HG03103 (cell line): ENCODE measurements at regions not wholly inside any gene's neighbourhood (a gene's known extent, or its start where the extent isn't known, plus 50 kb on each side); places are given as distances from the start of the nearest gene placed in this dataset.

Experiments
- ATAC-seq: cut with Tn5 transposase; IDR thresholded peaks from one replicate; pipeline ENCODE4 v1.9.1; 2021; ENCODE audit warnings: low read depth; ENCODE audit not compliant: unreplicated experiment

DNA sequence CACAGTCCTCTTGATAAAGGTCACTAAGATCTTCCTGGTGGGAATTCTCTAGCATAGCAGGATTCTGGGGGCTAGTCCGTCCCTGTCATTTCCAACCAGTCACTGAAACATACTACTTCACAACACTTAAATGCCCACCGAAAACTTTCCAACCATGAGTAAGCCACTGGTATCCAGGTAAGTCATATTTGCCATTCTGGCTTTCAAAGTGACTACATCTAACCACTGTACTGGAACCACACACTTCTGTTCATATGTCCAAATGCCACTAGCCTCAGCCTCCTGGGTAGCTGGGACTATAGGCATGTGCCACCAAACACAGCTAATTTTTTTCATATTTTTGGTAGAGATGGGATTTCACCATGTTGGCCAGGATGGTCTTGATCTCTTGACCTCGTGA, 64.3 kb upstream of the VANGL1 start:
- no peak for ATAC-seq

DNA sequence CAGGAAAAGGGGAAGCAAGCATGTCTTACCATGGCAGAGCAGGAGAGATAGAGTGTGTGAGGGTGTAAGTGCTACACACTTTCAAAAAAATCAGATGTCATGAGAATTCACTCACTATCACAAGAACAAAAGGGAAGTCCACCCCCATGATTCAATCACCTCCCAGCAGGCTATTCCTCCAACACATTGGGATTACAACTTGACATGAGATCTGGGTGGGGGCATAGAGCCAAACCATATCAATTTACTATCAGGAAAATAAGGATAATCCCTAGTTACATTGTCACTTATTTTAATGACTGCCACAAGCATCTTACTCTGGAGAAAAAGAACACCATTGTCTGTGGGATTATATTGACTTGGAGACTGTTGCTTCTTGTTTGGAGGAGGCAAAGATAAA, 66.1 kb upstream of the VANGL1 start:
- no peak for ATAC-seq

GRCh38 chr1:115572710-115573109, 69.1 kb upstream of the VANGL1 start:
- ATAC-seq, result no peak

DNA sequence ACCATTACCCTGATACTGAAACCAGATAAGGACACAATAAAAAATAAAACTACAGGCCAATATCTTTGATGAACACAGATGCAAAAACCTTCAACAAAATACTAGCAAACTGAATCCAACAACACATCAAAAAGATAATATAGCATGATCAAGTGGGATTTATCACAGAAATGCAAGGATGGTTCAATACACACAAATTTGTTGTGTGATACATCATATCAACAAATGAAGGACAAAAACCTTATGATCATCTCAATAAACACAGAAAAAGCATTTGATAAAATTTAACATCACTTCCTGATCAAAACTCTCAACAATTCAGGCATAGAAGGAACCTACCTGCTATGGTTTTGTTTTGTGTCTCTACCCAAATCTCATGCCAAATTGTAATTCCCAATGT, 74.3 kb upstream of the VANGL1 start:
- no peak for ATAC-seq

- ATAC-seq, result no peak
These were observed 76.0 kb upstream of the VANGL1 start for GRCh38 chr1:115565791-115566190.

GRCh38 chr1:115565353-115565752, 76.4 kb upstream of the VANGL1 start:
- ATAC-seq, result no peak

DNA sequence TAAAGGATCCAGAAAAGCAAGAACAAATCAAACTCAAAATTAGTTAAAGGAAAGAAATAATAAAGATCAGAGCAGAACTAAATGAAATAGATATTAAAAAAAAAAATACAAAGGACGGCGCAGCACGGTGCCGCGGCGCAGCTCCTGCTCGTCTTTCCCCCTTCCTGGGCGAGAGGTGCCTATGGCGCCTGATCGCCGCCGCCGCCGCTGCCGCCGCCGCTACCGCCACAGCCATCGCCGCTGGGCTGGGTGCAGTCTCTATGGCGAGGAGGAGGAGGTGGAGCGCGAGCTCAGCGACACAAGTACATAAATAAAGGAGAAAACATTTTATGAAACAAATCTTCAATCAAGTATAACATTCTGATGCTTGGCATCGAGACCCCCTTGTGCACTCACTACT, 77.6 kb upstream of the VANGL1 start:
- ATAC-seq, result no peak

GRCh38 chr1:115560027-115560426, 81.7 kb upstream of the VANGL1 start:
- ATAC-seq, result no peak

DNA sequence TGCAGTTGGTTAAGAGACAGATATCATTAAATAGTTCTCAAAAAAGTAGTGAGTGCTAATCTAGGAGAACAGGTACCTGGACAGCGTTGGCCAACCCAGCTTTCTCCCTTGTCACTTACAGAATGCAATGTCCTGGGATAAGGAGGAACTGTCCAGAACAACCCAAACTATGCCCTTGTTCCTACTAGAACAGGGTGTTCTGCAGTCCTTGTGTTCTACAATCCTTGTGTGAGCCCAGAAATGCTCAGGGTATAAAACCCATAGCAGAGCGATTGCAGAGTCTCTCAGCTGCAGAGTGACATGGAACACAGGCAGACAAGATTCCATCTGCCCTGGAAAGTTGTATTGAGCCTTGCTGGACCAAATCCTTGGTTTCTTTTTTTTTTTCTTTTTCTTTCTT, 83.5 kb upstream of the VANGL1 start:
- no peak for ATAC-seq

- no peak for ATAC-seq
These were observed 84.1 kb upstream of the VANGL1 start for GRCh38 chr1:115557715-115558114.

GRCh38 chr1:115556236-115556635, 85.5 kb upstream of the VANGL1 start:
- ATAC-seq, result no peak

DNA sequence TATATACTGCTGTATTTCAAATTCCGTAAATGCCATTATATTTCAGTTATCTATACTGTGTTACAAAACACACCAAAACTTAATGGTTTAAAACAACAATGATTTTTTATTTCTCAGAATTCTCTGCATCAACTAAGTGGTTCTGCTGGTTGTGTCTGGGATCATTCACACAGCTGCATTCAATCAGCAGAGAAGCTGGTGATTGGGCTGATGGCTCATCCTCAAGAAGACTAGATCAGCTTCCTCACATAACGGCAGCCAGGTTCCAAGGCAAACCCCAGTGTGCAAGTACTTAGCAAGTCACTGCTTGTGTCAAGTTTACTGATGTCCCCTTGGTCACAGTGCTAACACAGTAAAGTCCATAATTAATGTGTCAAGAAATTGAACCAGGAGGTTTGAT, 86.3 kb upstream of the VANGL1 start:
- no peak for ATAC-seq

DNA sequence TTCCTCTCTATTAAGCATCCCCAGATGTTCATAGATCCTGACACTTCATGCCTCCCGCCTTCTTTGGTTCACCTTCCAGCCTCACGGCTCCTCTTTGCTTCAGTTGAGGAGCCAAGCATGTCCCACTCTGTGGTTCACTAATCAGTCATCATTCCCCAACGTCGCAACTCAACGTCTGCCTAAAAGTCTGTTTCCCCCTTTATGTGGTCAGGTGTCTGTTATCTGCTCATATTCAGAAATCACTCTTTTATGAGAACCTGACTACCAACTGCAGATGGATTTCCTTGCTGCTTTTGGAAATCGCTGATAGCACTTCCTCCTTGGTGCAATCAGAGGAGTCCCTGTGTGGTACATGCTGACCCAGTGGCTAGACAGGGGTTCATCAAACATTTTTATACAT, 94.1 kb upstream of the VANGL1 start:
- ATAC-seq, result no peak

DNA sequence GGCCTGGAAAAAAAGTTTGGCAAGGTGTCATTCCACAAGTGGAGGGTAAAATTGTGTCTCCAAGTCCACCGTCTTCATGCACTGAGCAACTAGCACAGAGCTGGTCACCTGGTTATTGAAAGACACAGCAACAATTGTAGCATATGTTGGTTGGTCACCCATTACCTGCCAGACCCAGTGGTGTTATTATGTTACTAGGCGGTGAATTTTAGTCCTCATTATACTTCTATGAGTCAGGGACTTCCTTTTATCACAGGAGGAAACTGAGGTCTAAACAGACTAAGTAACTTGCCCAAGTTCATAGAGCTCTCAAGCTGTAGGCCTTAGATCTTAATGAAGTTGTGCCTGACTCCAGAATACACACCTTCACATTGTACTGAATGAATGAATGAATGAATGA, 94.9 kb upstream of the VANGL1 start:
- ATAC-seq, result no peak

GRCh38 chr1:115545791-115546733, 95.7 kb upstream of the VANGL1 start:
- no peak for ATAC-seq

DNA sequence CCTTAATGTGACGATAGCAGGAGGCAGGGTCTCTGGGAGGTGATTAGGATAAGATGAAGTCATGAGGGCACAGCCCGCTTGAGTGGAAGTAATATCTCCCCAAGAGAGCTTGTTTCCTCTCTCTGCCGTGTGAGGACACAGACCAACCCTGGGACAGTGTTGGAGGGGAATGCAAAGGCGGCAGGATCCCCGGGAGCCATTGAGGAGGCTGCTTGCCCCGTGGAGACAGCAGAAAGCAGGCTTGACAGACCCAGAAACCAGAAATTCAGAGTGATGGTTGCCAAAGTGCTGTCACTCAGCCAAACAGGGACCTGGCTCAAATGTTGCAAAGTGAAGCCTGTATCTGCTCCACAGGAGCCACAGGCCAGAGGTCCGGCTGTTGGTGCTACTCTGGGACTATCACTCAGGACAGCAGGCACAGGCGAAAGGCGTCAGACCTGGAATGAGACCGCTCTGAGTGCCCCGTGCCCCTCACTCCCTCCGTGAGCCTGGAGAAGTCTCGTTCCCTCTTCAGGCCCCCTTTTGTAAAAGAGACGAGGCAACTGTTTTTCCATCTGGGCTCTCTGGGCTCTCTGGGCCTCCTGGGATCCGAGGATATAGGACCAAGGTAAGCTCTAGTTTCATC, 96.6 kb upstream of the VANGL1 start:
- no peak for ATAC-seq

GRCh38 chr1:115544131-115544530, 97.6 kb upstream of the VANGL1 start:
- ATAC-seq, result no peak

- no peak for ATAC-seq
These were observed 98.5 kb upstream of the VANGL1 start for GRCh38 chr1:115543247-115543646.

DNA sequence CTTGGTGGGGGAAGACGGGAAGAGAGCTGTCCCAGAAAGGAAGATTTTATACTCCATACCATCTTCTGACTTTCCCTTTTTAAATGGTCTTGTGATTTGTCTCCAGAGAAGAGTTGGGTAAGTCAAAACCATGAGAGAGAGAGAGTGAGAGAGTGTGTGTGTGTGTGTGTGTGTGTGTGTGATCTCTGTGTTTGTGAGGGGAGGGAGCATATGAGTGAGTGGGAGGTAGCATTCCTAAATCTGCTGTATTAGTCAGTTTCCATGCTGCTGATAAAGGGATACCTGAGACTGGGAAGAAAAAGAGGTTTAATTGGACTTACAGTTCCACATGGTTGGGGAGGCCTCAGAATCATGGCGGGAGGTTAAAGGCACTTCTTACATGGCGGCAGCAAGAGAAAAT, 102.0 kb upstream of the VANGL1 start:
- ATAC-seq, result no peak

DNA sequence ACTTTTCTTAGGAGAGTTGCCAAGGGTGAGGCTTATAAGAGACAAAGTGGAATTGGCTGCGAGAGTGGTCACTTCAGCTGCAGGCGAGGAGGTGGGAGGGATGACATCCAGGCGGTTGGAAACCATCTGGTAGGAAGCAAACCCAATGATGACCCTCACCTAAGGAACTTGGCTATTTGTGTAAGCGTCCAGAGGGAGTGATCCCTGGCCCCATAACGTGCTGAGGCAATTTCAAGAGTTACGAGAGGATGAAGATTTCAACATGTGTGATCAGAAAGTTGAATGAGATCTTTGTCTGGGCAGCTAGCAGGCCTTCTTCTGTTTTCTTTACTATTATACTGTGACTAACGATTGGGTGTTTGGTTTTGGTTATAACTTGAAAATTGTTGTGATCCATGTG, 102.7 kb upstream of the VANGL1 start:
- no peak for ATAC-seq

DNA sequence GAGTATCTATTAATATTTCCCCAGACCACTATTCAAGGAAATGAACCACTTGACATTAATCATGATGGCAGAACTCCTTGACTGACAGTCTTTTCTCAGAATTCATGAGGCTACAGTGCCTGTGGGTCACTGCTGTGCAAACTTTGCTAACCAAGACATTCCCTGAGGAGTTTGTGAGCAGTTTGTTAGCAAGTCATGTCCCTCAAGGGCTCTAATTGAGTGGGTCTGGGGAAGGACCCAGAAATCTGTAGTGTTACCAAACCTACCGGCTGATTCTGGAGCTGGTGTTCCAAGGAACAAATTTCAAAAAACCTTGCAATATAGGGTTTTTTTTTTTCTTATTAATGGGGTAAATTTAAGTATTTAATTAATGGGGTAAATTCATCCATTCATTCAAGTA, 103.2 kb upstream of the VANGL1 start:
- no peak for ATAC-seq

DNA sequence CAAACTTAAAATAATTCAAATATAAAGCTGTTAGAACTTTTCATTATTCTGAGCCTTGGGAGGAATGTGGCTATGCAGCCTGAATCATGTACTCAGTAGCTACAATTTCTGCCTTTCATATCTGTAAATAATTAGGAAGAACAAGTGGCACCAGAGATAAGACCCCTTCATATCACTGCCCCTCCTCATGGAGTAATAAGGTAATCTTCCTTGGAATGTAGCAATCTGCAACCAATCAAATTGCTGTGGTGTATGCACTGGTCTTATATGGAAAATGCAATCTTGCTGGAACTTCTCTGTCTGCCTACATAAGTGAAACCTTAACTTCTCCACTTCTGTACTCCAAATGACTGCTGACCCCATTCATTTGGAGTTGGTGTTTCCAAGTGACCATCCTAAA, 104.4 kb upstream of the VANGL1 start:
- no peak for ATAC-seq
